GM12892 (cell line): ENCODE measurements at regions not wholly inside any gene's neighbourhood (a gene's known extent, or its start where the extent isn't known, plus 50 kb on each side); places are given as distances from the start of the nearest gene placed in this dataset.

Source experiments
- POLR2A ChIP-seq: IDR thresholded peaks from 2 replicates; pipeline ENCODE4 v1.6.1; 2011; ENCODE audit warnings: low read depth, low read length, control low read depth
- POLR2AphosphoS5 ChIP-seq: IDR thresholded peaks from 2 replicates; pipeline ENCODE4 v1.6.1; 2011; ENCODE audit warnings: low read depth, low read length, control low read depth
- TAF1 ChIP-seq: IDR thresholded peaks from 2 replicates; pipeline ENCODE4 v1.6.1; 2011; ENCODE audit warnings: low read depth, mild to moderate bottlenecking, control low read depth, low read length, borderline replicate concordance

- no peak for TF ChIP-seq POLR2A
- no peak for TF ChIP-seq POLR2AphosphoS5
- TF ChIP-seq TAF1, result no peak
These were observed 1906.8 kb upstream of the PIK3C3 start for GRCh38 chr18:40048253-40048652.
